HG02623 (cell line): ENCODE measurements at regions not wholly inside any gene's neighbourhood (a gene's known extent, or its start where the extent isn't known, plus 50 kb on each side); places are given as distances from the start of the nearest gene placed in this dataset.

Source experiments
- ATAC-seq: cut with Tn5 transposase; IDR thresholded peaks from one replicate; pipeline ENCODE4 v1.9.1; 2021; ENCODE audit warnings: moderate library complexity; ENCODE audit not compliant: unreplicated experiment

DNA sequence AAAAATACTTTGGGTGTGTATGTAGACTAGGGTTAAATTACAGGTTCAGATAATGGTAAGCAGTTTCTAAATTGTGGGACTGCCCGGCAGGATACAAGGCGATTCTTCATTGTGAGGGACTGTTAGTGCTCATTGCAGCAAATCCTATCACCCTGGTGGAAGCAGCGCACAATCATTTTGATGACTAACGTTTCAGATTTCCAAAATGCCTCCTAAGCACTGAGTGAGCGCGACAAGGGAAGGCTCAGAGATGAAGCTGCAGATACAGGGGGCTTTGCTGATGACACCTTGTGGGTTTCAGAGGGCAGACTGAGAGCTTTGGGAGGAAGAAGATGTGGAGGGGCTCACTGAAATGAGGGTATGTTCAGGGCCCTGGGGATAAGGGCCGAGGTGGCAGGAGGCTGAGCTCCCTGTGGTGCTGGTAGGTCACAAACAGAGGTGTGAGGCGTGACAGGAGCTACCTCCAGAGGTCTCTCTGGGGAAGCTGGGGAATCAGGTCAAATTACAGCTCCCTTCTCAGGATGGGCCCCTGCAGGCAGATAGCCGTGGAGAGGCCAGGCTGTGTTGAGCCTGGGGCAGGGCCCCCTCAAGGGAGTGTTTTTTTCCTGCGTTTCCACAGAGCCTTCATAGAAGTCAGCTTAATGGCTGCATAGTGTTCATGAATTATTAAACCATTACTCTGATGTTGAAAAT is 84.5 kb upstream of the FYN start:
- ATAC-seq: no peak

DNA sequence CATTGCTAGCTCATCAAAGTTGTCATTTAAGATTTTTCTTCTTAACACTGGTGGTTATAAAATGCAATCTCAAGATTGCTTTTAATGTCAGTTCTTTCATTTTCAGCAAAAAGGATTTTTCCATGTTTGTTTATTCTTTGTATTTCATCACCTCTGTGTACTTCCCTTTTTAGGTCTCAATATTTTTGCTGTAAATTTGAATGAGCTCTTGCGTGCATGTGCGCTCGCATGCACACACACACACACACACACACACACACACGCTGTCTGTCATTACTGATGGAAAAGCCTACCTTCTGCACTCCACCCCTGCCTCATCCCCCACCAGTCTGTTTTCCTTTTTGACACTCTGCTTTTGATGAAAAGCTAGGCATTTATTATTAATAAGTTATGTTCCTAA is 85.3 kb upstream of the FYN start:
- ATAC-seq: no peak

GRCh38 chr6:111959766-111960165 is 86.5 kb upstream of the FYN start:
- ATAC-seq: no peak

DNA sequence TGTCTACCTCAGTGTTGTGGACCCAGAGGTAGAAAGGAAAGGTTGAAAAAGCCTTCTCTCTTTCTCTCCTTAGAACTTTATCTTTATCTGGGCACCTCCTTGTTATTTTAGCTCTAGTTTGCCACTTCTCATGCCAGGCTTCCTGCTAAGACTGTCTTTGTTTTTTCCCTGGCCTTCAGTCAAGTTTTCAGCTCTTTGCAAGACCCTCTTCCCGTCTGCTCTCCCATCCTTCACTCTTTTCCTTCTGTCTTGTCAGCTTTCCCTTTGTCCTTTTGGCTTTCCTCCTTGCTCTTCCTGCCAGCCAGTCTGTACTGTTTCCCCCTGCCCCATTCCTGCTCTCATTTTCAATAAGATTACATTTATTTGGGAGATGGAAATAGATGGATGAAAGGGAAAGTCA is 86.8 kb upstream of the CCN6 start:
- ATAC-seq: no peak

DNA sequence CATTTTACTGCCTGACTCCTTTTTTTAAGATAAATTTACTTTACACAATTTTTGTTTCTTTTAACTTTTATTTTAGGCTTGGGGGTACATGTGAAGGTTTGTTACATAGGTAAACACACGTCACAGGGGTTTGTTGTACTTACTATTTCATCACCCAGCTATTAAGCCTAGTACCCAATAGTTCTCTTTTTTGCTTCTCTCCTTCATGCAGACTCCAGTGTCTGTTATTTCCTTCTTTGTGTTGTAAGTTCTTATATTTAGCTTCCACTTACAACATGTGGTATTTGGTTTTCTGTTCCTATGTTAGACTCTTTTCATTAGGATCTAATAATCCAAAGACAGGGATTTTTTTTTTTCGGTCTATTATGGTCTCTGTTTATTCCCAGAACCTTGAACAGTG is 83.5 kb upstream of the CCN6 start:
- no peak for ATAC-seq

GRCh38 chr6:111971181-111971841 is 82.6 kb upstream of the CCN6 start:
- no peak for ATAC-seq

- no peak for ATAC-seq
These were observed 81.9 kb upstream of the CCN6 start for GRCh38 chr6:111971866-111972532.

GRCh38 chr6:111972745-111973117 is 81.2 kb upstream of the CCN6 start:
- no peak for ATAC-seq

GRCh38 chr6:111973118-111973761 is 80.7 kb upstream of the CCN6 start:
- ATAC-seq: no peak

GRCh38 chr6:111973927-111974639 is 79.8 kb upstream of the CCN6 start:
- ATAC-seq: no peak

GRCh38 chr6:111975466-111975865 is 78.4 kb upstream of the CCN6 start:
- ATAC-seq: no peak

GRCh38 chr6:111976139-111976538 is 77.8 kb upstream of the CCN6 start:
- no peak for ATAC-seq

DNA sequence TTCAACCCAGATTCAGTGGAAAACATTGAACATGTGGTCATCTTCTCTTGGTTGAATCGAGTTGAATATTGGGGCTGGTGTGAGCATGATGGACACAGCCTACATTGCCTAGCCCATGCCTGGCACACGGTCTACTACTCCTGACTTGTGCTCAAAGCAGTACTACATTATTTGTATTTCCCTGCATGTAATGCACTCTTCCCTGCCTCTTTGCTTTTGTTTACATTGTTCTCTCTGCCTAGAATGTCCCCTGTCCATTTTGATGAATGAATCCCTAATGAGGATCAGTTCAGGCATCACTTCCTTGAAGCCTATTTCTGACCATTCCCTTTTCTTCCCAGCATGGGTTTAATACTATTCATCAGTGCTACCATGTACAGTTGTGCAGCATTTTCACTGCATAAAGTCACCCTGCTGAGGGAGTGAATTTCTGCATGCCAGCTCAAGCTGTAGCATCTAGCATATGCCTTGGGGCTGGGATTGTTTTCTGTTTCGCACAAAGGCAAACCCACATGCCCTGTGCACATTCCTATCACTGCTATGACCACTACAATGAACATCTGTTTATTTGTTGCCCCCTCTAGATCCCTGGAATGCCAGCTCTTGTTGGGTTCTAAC is 75.3 kb upstream of the CCN6 start:
- ATAC-seq: no peak

DNA sequence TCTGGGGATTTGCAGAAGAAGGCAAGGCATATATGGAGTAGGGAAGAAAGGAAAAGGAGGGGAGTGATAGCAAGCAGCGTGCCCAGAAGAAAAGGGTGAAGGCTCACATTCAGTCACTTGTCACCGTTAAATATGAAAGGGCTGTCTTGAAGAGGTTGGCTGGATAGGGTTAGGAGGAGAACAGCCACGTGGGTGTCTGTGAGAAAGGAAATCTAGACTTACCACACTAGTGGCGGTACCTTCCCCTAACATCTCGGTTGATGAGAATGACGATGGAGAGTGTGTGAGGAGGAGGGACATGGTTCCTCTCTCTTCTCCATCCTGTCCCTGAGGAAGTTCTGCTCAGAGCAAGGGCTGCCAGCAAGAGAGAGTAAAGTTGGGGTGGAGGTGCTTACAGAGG is 74.3 kb upstream of the CCN6 start:
- no peak for ATAC-seq

DNA sequence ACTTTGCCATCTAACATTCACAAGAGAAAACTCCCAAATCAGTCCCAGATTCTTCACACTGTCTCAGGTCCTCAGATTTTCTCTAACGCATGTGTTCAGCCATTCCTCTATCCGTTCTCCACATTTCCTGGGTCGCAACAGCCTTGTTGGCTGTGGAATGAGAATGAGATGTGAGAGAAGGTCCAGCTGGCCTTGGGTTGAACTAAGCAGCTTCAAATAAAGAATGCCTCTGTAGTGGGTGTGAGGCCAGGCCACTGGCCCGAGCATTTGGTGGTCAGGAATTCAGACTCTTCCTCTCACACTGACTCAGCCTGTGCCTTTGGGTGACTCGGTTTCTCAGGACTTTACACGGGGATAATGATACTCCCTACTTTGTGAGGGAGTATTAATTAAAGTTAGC is 73.8 kb upstream of the CCN6 start:
- ATAC-seq: no peak

DNA sequence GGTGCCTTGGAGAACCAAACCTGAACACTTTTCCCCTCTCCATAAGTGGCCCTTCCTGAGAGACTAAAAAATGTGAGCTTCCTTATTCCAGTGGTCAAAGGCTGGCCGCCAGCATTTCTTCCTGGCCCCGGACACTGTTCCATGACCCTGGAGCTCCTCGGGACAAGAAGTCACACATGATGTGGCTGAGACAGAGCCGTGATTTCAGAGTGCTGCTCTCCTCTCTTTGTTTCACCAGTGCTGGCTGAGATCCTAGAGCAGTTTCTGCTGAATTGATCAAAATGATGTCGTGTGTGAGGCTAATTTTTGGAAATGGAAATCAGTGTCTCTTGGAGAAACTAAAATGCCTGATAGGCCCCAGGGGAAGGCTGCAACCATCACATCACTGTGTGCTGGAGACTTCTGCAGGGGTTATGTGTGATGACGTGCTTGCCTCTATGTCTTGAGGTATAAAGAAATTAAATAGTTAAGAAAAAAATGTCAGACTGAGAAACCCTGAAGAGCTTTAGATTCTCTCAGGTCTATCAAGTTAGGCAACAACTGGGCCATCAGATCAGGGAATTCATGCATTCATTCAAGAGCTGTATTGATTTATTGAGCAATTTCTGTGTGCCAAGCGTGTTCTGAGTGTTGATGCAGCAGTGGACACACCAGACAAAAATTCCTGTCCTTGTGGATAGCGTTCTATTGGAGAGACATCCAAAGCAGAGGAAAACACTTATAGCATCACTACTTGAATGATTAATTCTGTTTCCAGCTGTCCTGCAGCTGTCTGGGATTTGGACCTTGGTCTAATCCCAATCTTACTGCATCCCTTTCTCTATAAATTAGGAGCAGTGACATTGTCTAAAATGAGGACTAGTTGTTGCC is 72.7 kb upstream of the CCN6 start:
- no peak for ATAC-seq

DNA sequence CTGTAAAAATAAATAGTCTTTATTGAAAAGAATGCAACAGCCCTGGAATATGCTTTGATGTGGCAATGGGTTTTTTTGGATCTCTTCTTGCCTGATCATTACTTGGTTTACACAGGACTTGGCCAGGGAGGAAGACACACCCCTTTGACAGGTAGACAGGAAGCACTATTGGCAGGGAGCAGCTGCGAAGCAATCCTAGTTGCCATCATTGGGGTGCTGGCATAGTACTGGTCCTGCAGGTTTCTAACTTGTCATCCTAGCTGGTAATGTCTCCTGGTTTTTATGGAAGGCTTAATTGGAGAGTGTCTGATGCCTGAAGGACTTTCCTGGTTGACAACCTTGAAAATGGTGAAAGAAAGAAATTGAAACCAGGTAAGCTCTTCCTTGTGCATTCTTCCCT is 71.2 kb upstream of the CCN6 start:
- ATAC-seq: no peak

DNA sequence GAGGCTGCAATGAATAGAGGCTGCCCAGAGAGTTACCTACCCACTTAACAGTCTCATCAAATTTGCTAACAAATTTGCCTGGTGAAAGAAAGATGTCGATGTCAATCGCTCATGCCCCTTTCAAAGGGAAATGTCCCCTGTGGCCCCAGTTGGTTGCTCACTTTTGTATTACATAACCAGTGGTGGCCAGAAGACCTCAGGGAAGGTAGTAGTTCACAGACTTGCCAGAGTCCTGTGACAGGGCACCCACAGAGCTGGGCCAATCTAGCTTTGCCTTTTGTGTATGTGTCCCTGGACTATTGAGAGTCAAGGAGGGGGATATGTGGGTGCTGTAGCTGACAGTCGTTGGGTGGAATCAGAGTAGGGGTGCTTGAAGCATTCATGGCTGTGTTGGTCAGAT is 70.7 kb upstream of the CCN6 start:
- no peak for ATAC-seq

GRCh38 chr6:111984081-111984480 is 69.8 kb upstream of the CCN6 start:
- ATAC-seq: no peak
